ENCODE measurements at regions not wholly inside any gene's neighbourhood (a gene's known extent, or its start where the extent isn't known, plus 50 kb on each side); places are given as distances from the start of the nearest gene placed in this dataset.

- POLR2A ChIA-PET: no interaction called here
- peaks cover 0 to 3% (median 0%) of the 10 kb centered on the region in 3 donors for H3K9me3 ChIP-seq (ENCODE audit: control extremely low read depth in 1 of 3, control insufficient read depth in 2 of 3, insufficient read depth in 1 of 3, low read length in 2 of 3)
- TF ChIP-seq EZH2 (IDR thresholded peaks at IDR 0.05; ENCODE audit: borderline replicate concordance, insufficient read depth, low read depth, low read length, poor library complexity, severe bottlenecking) (no peak), CTCF (IDR thresholded peaks at IDR 0.05) (no peak)
- ATAC-seq (ENCODE audit: low read depth) (no peak), DNase-seq (no peak)
- no peak overlapping the region for H3K9ac ChIP-seq (ENCODE audit: low read length)
- CTCF ChIA-PET: no interaction called here
- Mint-ChIP-seq H3K4me3 (no peak overlapping the region), H3K27ac (no peak overlapping the region), H3K9me3 (ENCODE audit: insufficient read depth) (no peaks in the 10 kb centered on the region), H3K27me3 (no peaks in the 10 kb centered on the region), H3K4me1 (no peaks in the 10 kb centered on the region)
- intact Hi-C loops (cut with micrococcal nuclease): no loop called here
- no peak overlapping the region for H3K4me3 ChIP-seq (ENCODE audit: control extremely low read depth in 1 of 5, extremely low read depth in 1 of 5, insufficient read depth in 1 of 5, low read depth in 2 of 5, low read length in 4 of 5)
- no peaks in the 10 kb centered on the region for H4K20me1 ChIP-seq (ENCODE audit: control insufficient read depth, insufficient read depth, low read length, poor library complexity, severe bottlenecking)
- H3K27me3 ChIP-seq (replicated peaks in 1 of 4; ENCODE audit: control extremely low read depth in 1 of 4, control insufficient read depth in 3 of 4, insufficient read depth in 4 of 4, low read length in 3 of 4): no peaks in the 10 kb centered on the region
- no peaks in the 10 kb centered on the region for H3K79me2 ChIP-seq (ENCODE audit: control insufficient read depth, insufficient read depth, low read length)
- H3K4me1 ChIP-seq (ENCODE audit: control insufficient read depth in 2 of 2, insufficient read depth in 2 of 2, low read length in 2 of 2): no peaks in the 10 kb centered on the region
- H3K36me3 ChIP-seq (replicated peaks in 1 of 2; ENCODE audit: control extremely low read depth in 1 of 2, control insufficient read depth in 1 of 2, extremely low read depth in 1 of 2, insufficient read depth in 2 of 2, low read length in 1 of 2): no peaks in the 10 kb centered on the region
- H3K27ac ChIP-seq (ENCODE audit: low read length in 2 of 2): no peak overlapping the region
- WGBS (ENCODE audit: insufficient coverage): 65% methylated on average over 3 of the region's 3 CpGs
- no peak overlapping the region for H2AFZ ChIP-seq (ENCODE audit: insufficient read depth, low read depth, low read length, poor library complexity, severe bottlenecking)
- no peak overlapping the region for H3K4me2 ChIP-seq (replicated peaks; ENCODE audit: low read depth, low read length, poor library complexity, severe bottlenecking)
Observed at GRCh38 chr10:121369616-121370015, 228.6 kb downstream of the FGFR2 start.

- Histone ChIP-seq H3K9me3 (ENCODE audit: control extremely low read depth in 1 of 3, control insufficient read depth in 2 of 3, insufficient read depth in 1 of 3, low read length in 2 of 3) (peaks cover 0 to 5% (median 0%) of the 10 kb centered on the region in 3 donors), H3K27me3 (replicated peaks in 1 of 4; ENCODE audit: control extremely low read depth in 1 of 4, control insufficient read depth in 3 of 4, insufficient read depth in 4 of 4, low read length in 3 of 4) (no peaks in the 10 kb centered on the region), H2AFZ (ENCODE audit: insufficient read depth, low read depth, low read length, poor library complexity, severe bottlenecking) (no peak overlapping the region), H3K9ac (ENCODE audit: low read length) (no peak overlapping the region), H3K36me3 (replicated peaks in 1 of 2; ENCODE audit: control extremely low read depth in 1 of 2, control insufficient read depth in 1 of 2, extremely low read depth in 1 of 2, insufficient read depth in 2 of 2, low read length in 1 of 2) (no peaks in the 10 kb centered on the region), H3K27ac (ENCODE audit: low read length in 2 of 2) (no peak overlapping the region), H3K4me3 (ENCODE audit: control extremely low read depth in 1 of 5, extremely low read depth in 1 of 5, insufficient read depth in 1 of 5, low read depth in 2 of 5, low read length in 4 of 5) (no peak overlapping the region), H3K4me1 (ENCODE audit: control insufficient read depth in 2 of 2, insufficient read depth in 2 of 2, low read length in 2 of 2) (no peaks in the 10 kb centered on the region), H4K20me1 (ENCODE audit: control insufficient read depth, insufficient read depth, low read length, poor library complexity, severe bottlenecking) (no peaks in the 10 kb centered on the region), H3K4me2 (replicated peaks; ENCODE audit: low read depth, low read length, poor library complexity, severe bottlenecking) (no peak overlapping the region), H3K79me2 (ENCODE audit: control insufficient read depth, insufficient read depth, low read length) (no peaks in the 10 kb centered on the region)
- no peak for TF ChIP-seq CTCF (IDR thresholded peaks at IDR 0.05)
- TF ChIP-seq EZH2 (IDR thresholded peaks at IDR 0.05; ENCODE audit: borderline replicate concordance, insufficient read depth, low read depth, low read length, poor library complexity, severe bottlenecking): no peak
- intact Hi-C loops (cut with micrococcal nuclease): no loop called here
- no CpG with 5 or more reads among the region's 3 CpGs for WGBS (ENCODE audit: insufficient coverage)
- CTCF ChIA-PET: no interaction called here
- Mint-ChIP-seq H3K4me3 (no peak overlapping the region), H3K27me3 (no peaks in the 10 kb centered on the region), H3K9me3 (ENCODE audit: insufficient read depth) (no peaks in the 10 kb centered on the region), H3K4me1 (no peaks in the 10 kb centered on the region), H3K27ac (no peak overlapping the region)
- POLR2A ChIA-PET: no interaction called here
- DNase-seq: no peak
- ATAC-seq (ENCODE audit: low read depth): no peak
Observed at GRCh38 chr10:121371836-121372235, 226.4 kb downstream of the FGFR2 start.

Measured in B cell (primary cell).